Ovary (tissue), 7 donors: ENCODE measurements at regions not wholly inside any gene's neighbourhood (a gene's known extent, or its start where the extent isn't known, plus 50 kb on each side); places are given as distances from the start of the nearest gene placed in this dataset.

Experiments used
- DNase-seq, 5 donors: peaks; one replicate each; pipeline ENCODE4 v3.0.0-alpha.2; 2019 to 2020
- H3K27ac ChIP-seq, 2 donors: fragments of 200-600 bp; one replicate each; pipeline versions ENCODE4 v1.5.1 to v1.8.0; 2019 to 2022
- H3K27me3 ChIP-seq: fragments of 200-600 bp; one replicate; pipeline ENCODE4 v1.8.0; 2022
- H3K36me3 ChIP-seq: fragments of 200-600 bp; sonication (generic); one replicate; pipeline ENCODE4 v1.5.1; 2019
- H3K4me1 ChIP-seq: one replicate; pipeline ENCODE4 v1.8.1; 2013; ENCODE audit warnings: mild to moderate bottlenecking, moderate library complexity; ENCODE audit not compliant: insufficient read depth
- H3K4me3 ChIP-seq: fragments of 200-600 bp; sonication (generic); one replicate; pipeline ENCODE4 v1.5.1; 2017
- H3K9me3 ChIP-seq, 2 donors: fragments of 200-600 bp in 1 of 2; sonication (generic) in 1 of 2; one replicate each; pipeline versions ENCODE4 v1.5.1 to v1.8.1; 2013 to 2019; ENCODE audit warnings: mild to moderate bottlenecking in 1 of 2, moderate library complexity in 1 of 2
- EP300 ChIP-seq: sonication (generic); formaldehyde crosslinking; IDR thresholded peaks from one replicate; pipeline ENCODE4 v1.6.1; 2017; ENCODE audit warnings: antibody characterized with exemption
- POLR2A ChIP-seq: fragments of 450-650 bp; IDR thresholded peaks from one replicate; pipeline ENCODE4 v1.6.1; 2017; ENCODE audit warnings: antibody characterized with exemption, mild to moderate bottlenecking, moderate library complexity
- WGBS, 3 donors: extraction: QIAGEN DNeasy Blood & Tissue Kit in 1 of 3; methylation state at CpG; one replicate each; pipeline versions ENCODE4 v1.1.5 to v1.1.7; 2013 to 2017; 5-methylcytosine and 5-hydroxymethylcytosine counted together
- intact Hi-C, 4 donors: fragments of 100-400 bp; cut with DNase I; formaldehyde crosslinking; loops; one replicate each; pipeline versions ENCODE4 v1.11.0 to v1.15.1; 2022 to 2023
- TF ChIP-seq, protein P1 (sequence below), 3 donors: fragments of 450-650 bp in 2 of 3; fragments of 200-600 bp in 1 of 3; IDR thresholded peaks; one replicate each; pipeline versions ENCODE4 v1.5.1 to v1.8.0; 2016 to 2022; ENCODE audit warnings: antibody characterized with exemption in 3 of 3, mild to moderate bottlenecking in 1 of 3
- donor health status: DM: no; HTN: no; CAD: no; lungs with moderate emphysema.
- donor health status: DM: no; HTN: no; CAD: no.
- donor health status: Bipolar disorder and iron deficiency.
- donor health status: DM: no; HTN: no; CAD: no.
- donor health status: DM: yes; HTN: yes; CAD: no.

DNA sequence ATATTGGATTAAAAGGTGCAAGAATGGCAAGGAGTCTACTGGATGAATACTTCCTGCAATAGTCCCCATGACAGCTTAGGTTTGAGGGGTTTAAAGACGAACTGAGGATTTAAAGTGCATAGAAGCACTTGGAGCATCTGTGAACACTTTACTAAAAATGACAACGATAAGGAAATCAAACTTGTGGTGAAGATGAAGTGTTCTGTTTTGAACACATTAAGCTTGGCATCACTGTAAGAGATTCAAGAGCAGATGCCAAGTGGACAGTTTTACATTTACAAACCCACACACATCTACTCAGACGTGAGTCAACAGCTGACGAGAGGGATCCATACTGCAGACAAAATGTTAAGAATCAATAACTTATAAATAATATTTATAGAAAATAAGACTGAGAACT lies 918.7 kb downstream of the CDH11 start:
- Histone ChIP-seq H3K4me3 (no peak overlapping the region), H3K27ac (no peak overlapping the region), H3K36me3 (no peaks in the 10 kb centered on the region), H3K27me3 (no peaks in the 10 kb centered on the region), H3K4me1 (no peaks in the 10 kb centered on the region), H3K9me3 (no peaks in the 10 kb centered on the region)
- TF ChIP-seq EP300 (no peak), POLR2A (no peak)
- intact Hi-C loops: no loop called here
- 85 to 87% (median 87%) methylated on average over 4 of the region's 4 CpGs for WGBS, 3 donors
- DNase-seq: no peak

DNA sequence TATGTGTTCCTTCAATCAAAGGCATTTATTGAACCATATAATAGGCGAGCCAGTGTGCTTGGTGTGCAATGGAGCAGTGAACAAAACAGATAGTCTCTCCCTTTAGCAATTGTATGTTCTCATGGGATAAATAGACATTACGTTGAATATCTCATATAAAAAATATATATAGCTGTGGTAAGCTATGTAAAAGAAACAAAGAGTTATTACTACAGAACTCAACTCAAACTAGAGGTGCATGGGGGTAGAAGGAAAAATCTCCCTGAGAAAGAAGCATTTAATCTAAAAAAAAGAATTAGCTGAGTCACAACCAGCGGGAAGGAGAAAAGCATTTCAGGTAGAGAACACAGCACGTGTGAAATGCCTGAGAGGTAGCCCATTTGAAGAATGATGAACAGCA lies 919.3 kb downstream of the CDH11 start:
- Histone ChIP-seq H3K27ac (no peak overlapping the region), H3K36me3 (no peaks in the 10 kb centered on the region), H3K4me1 (no peaks in the 10 kb centered on the region), H3K4me3 (no peak overlapping the region), H3K27me3 (no peaks in the 10 kb centered on the region), H3K9me3 (no peaks in the 10 kb centered on the region)
- DNase-seq: no peak
- intact Hi-C loops: no loop called here
- TF ChIP-seq POLR2A: no peak
- 86 to 90% (median 88%) methylated on average over 4 of the region's 4 CpGs for WGBS, 3 donors

DNA sequence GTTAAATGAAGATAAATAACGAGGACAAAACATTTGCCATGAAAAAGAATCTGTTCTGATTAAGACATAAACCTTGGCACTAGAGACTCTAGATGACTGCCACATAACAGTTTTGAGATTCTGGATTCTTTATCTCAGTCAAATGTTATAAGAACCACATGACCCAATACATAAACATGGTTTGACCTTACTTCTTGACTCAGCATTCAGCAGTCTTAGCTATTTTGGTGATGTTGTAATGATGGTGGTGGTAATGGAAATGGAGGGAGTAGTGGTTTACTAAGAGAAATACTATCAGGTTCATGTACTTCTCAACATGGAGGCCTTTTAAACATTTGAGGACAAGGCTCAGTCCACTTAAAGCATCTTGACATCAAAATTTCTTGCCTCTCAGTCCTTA lies 925.4 kb downstream of the CDH11 start:
- WGBS, 3 donors: 73% methylated on average over 1 of the region's 1 CpG
- intact Hi-C loops: no loop called here
- TF ChIP-seq, protein P1, sequence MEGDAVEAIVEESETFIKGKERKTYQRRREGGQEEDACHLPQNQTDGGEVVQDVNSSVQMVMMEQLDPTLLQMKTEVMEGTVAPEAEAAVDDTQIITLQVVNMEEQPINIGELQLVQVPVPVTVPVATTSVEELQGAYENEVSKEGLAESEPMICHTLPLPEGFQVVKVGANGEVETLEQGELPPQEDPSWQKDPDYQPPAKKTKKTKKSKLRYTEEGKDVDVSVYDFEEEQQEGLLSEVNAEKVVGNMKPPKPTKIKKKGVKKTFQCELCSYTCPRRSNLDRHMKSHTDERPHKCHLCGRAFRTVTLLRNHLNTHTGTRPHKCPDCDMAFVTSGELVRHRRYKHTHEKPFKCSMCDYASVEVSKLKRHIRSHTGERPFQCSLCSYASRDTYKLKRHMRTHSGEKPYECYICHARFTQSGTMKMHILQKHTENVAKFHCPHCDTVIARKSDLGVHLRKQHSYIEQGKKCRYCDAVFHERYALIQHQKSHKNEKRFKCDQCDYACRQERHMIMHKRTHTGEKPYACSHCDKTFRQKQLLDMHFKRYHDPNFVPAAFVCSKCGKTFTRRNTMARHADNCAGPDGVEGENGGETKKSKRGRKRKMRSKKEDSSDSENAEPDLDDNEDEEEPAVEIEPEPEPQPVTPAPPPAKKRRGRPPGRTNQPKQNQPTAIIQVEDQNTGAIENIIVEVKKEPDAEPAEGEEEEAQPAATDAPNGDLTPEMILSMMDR (IDR thresholded peaks at IDR 0.05): no peak
- no peak for TF ChIP-seq EP300
- TF ChIP-seq POLR2A: no peak
- no peak for DNase-seq
- H3K27ac ChIP-seq: no peak overlapping the region
- H3K4me1 ChIP-seq: no peaks in the 10 kb centered on the region
- no peak overlapping the region for H3K4me3 ChIP-seq
- H3K9me3 ChIP-seq: no peaks in the 10 kb centered on the region
- no peaks in the 10 kb centered on the region for H3K27me3 ChIP-seq
- H3K36me3 ChIP-seq: no peaks in the 10 kb centered on the region

DNA sequence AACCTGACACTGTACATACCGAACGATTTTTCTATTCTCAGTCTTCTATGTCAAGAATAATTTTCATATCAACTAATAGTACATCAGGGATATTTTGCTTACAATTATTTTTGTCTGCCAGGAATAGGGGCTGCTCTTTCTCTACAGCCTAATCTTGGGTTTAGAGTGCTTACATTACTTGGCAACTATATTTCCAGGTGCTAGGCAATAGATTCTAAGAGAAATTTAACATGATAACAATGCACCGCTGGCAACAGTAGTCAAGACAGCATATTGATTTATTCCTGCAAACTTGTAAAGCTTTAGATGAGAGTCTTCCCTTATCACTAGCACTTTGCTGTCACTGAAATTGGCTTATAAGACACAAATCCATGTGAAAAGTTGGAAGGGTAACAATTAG lies 935.9 kb downstream of the CDH11 start:
- intact Hi-C loops: no loop called here
- 39 to 47% (median 44%) methylated on average over 3 of the region's 3 CpGs for WGBS, 3 donors
- Histone ChIP-seq H3K9me3 (no peaks in the 10 kb centered on the region), H3K4me1 (no peaks in the 10 kb centered on the region), H3K27me3 (no peaks in the 10 kb centered on the region), H3K36me3 (no peaks in the 10 kb centered on the region), H3K27ac (no peak overlapping the region), H3K4me3 (no peak overlapping the region)
- TF ChIP-seq POLR2A (no peak), EP300 (no peak)
- TF ChIP-seq, protein P1 (IDR thresholded peaks at IDR 0.05): no peak
- no peak for DNase-seq

DNA sequence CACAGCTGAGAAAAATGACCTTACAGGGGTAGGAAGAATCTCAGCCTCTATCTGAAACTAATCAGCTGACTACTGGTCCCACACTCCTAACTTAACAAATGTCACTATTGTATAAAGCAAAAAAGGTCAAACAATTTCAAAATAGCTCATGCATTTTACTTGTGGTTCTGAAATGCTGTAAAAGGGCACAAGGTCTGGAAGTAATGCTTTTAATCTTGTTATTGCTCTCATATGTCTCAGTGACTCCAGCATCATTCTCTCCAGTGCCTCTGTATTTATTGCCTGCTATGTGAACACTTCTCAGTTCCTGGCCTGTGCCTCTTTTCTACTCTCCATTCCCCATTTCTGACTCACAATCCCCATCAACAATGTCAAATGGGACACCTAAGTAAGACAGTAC lies 937.7 kb downstream of the CDH11 start:
- no peak for DNase-seq
- no peaks in the 10 kb centered on the region for H3K9me3 ChIP-seq
- H3K36me3 ChIP-seq: no peaks in the 10 kb centered on the region
- H3K4me1 ChIP-seq: no peaks in the 10 kb centered on the region
- H3K4me3 ChIP-seq: no peak overlapping the region
- no peak overlapping the region for H3K27ac ChIP-seq
- no peaks in the 10 kb centered on the region for H3K27me3 ChIP-seq
- intact Hi-C loops: no loop called here
- TF ChIP-seq, protein P1 (IDR thresholded peaks at IDR 0.05): no peak
- TF ChIP-seq POLR2A: no peak
- TF ChIP-seq EP300: no peak

DNA sequence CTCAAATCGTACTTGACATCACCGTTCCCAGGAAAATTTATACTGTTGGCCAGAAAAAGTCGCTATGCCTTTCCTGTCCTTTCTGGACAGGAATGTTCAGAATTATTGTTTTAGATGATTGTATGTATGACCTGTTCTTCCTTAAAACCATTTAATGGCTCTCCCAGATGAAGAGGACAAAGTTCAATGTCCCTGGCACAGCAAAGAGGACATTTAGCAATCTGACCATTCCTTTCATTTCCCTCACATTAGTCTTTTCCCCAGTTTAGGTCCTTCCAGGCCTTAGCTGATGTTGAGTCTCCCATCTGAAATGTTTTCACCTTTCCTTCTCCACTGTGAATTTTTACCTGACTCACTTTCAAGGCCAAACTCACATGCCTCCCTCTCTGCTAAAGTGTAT lies 938.9 kb downstream of the CDH11 start:
- Histone ChIP-seq H3K27me3 (no peaks in the 10 kb centered on the region), H3K27ac (no peak overlapping the region), H3K9me3 (no peaks in the 10 kb centered on the region), H3K4me1 (no peaks in the 10 kb centered on the region), H3K4me3 (no peak overlapping the region), H3K36me3 (no peaks in the 10 kb centered on the region)
- DNase-seq: no peak
- TF ChIP-seq, protein P1 (IDR thresholded peaks at IDR 0.05): no peak
- TF ChIP-seq EP300 (no peak), POLR2A (no peak)
- WGBS, 3 donors: 81 to 90% (median 90%) methylated on average over 3 of the region's 3 CpGs
- intact Hi-C loops: no loop called here
